Breast epithelium (tissue), 3 donors: ENCODE measurements at regions not wholly inside any gene's neighbourhood (a gene's known extent, or its start where the extent isn't known, plus 50 kb on each side); places are given as distances from the start of the nearest gene placed in this dataset.

Experiments used
- CTCF ChIP-seq, 3 donors: fragments of 450-650 bp; IDR thresholded peaks; one replicate each; pipeline ENCODE4 v1.5.1; 2016 to 2017; ENCODE audit warnings: antibody characterized with exemption in 3 of 3, mild to moderate bottlenecking in 3 of 3, moderate library complexity in 3 of 3
- POLR2A ChIP-seq: fragments of 450-650 bp; IDR thresholded peaks from one replicate; pipeline ENCODE4 v1.6.1; 2016; ENCODE audit warnings: antibody characterized with exemption, mild to moderate bottlenecking, moderate library complexity
- POLR2AphosphoS5 ChIP-seq, 3 donors: sonication (generic); formaldehyde crosslinking; IDR thresholded peaks; one replicate each; pipeline ENCODE4 v1.6.1; 2017; ENCODE audit warnings: antibody characterized with exemption in 3 of 3

- no peak for TF ChIP-seq POLR2A
- no peak for TF ChIP-seq CTCF (IDR thresholded peaks at IDR 0.05)
- TF ChIP-seq POLR2AphosphoS5 (IDR thresholded peaks at IDR 0.05), result no peak
Measured at GRCh38 chr5:44546286-44546685, 157.1 kb upstream of the FGF10 start.
